ENCODE measurements at regions not wholly inside any gene's neighbourhood (a gene's known extent, or its start where the extent isn't known, plus 50 kb on each side); places are given as distances from the start of the nearest gene placed in this dataset.

DNA sequence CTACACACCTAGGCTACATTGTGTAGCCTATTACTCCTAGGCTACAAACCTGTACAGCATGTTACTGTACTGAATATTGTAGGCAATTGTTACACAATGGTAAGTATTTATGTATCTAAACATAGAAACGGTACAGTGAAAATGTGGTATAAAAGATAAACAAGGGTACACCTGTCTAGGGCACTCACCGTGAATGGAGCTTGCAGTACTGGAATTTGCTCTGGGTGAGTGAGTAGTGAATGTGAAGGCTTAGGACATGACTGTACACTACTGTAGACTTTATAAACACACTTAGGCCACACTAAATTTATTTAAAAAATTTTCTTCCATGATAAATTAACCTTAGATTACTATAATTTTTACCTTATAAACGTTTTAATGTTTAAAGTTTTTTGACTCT lies 171.7 kb upstream of the NCAM1 start:
- TF ChIP-seq, protein P1, sequence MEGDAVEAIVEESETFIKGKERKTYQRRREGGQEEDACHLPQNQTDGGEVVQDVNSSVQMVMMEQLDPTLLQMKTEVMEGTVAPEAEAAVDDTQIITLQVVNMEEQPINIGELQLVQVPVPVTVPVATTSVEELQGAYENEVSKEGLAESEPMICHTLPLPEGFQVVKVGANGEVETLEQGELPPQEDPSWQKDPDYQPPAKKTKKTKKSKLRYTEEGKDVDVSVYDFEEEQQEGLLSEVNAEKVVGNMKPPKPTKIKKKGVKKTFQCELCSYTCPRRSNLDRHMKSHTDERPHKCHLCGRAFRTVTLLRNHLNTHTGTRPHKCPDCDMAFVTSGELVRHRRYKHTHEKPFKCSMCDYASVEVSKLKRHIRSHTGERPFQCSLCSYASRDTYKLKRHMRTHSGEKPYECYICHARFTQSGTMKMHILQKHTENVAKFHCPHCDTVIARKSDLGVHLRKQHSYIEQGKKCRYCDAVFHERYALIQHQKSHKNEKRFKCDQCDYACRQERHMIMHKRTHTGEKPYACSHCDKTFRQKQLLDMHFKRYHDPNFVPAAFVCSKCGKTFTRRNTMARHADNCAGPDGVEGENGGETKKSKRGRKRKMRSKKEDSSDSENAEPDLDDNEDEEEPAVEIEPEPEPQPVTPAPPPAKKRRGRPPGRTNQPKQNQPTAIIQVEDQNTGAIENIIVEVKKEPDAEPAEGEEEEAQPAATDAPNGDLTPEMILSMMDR (IDR thresholded peaks at IDR 0.05; ENCODE audit: low read depth, low read length) = no peak
- no peak for TF ChIP-seq EZH2phosphoT487 (IDR thresholded peaks at IDR 0.05; ENCODE audit: low read depth)

All from OCI-LY3 (cell line).